DND-41 (cell line): ENCODE measurements at regions not wholly inside any gene's neighbourhood (a gene's known extent, or its start where the extent isn't known, plus 50 kb on each side); places are given as distances from the start of the nearest gene placed in this dataset.
"Not testable (repeated sequence)": the region's sequence is repeated elsewhere in the genome, so short reads cannot be mapped to it uniquely, and the experiment has no call there.

ENCODE experiments used
- ATAC-seq: fragments of 200-7000 bp; cut with Tn5 transposase; 3 replicates; pipeline ENCODE4 v1.9.1; 2021; ENCODE audit warnings: low read depth; ENCODE audit not compliant: insufficient read depth
- DNase-seq: peaks from one replicate; pipeline ENCODE4 v3.0.0-alpha.2; 2020
- H2AFZ ChIP-seq: 2 replicates; pipeline ENCODE4 v1.6.0; 2012; ENCODE audit warnings: low read depth, low read length
- H3K27ac ChIP-seq: 2 replicates; pipeline ENCODE4 v1.5.1; 2012; ENCODE audit warnings: low read length, inconsistent platforms
- H3K27me3 ChIP-seq: fragments of 200-600 bp; sonication (generic); 2 replicates; pipeline ENCODE4 v1.6.0; 2012; ENCODE audit warnings: low read length, mild to moderate bottlenecking, inconsistent platforms; ENCODE audit not compliant: insufficient read depth, poor library complexity
- H3K36me3 ChIP-seq: 2 replicates; pipeline ENCODE4 v1.5.1; 2012; ENCODE audit warnings: low read length, inconsistent platforms; ENCODE audit not compliant: insufficient read depth
- H3K4me1 ChIP-seq: 2 replicates; pipeline ENCODE4 v1.5.1; 2012; ENCODE audit warnings: mild to moderate bottlenecking, low read length; ENCODE audit not compliant: insufficient read depth
- H3K4me2 ChIP-seq: 2 replicates; pipeline ENCODE4 v1.6.0; 2012; ENCODE audit warnings: mild to moderate bottlenecking, moderate library complexity, low read length, inconsistent platforms; ENCODE audit not compliant: insufficient read depth
- H3K4me3 ChIP-seq, 2 experiments: fragments of 200-600 bp in 1 of 2; shearing (Covaris generic) in 1 of 2; 2 replicates each; pipeline ENCODE4 v1.5.1; 2012 to 2016; ENCODE audit warnings: inconsistent platforms in 2 of 2, low read length in 2 of 2, mild to moderate bottlenecking in 2 of 2, low read depth in 1 of 2, moderate library complexity in 1 of 2
- H3K79me2 ChIP-seq: 2 replicates; pipeline ENCODE4 v1.6.0; 2012; ENCODE audit warnings: low read length, inconsistent platforms; ENCODE audit not compliant: insufficient read depth
- H3K9ac ChIP-seq: 2 replicates; pipeline ENCODE4 v1.6.0; 2012; ENCODE audit warnings: low read depth, mild to moderate bottlenecking, inconsistent platforms, low read length, moderate library complexity
- H3K9me3 ChIP-seq: 2 replicates; pipeline ENCODE4 v1.5.1; 2012; ENCODE audit warnings: low read length, moderate library complexity, mild to moderate bottlenecking, inconsistent platforms; ENCODE audit not compliant: insufficient read depth, severe bottlenecking
- H4K20me1 ChIP-seq: 2 replicates; pipeline ENCODE4 v1.6.0; 2012; ENCODE audit warnings: low read length; ENCODE audit not compliant: insufficient read depth
- CTCF ChIP-seq: IDR thresholded peaks from 2 replicates; pipeline ENCODE4 v1.5.1; 2012; ENCODE audit warnings: borderline replicate concordance, low read length, moderate library complexity, mild to moderate bottlenecking; ENCODE audit not compliant: poor library complexity, severe bottlenecking; ENCODE audit errors: extremely low read depth
- EZH2 ChIP-seq: IDR thresholded peaks from 3 replicates; pipeline ENCODE4 v1.6.1; 2012; ENCODE audit warnings: borderline replicate concordance, low read depth, mild to moderate bottlenecking, moderate library complexity, low read length, inconsistent platforms; ENCODE audit not compliant: severe bottlenecking

GRCh38 chr4:93912146-93912545 is 83.6 kb downstream of the ATOH1 start:
- no peak overlapping the region for H3K4me3 ChIP-seq
- H3K4me2 ChIP-seq: no peak overlapping the region
- H2AFZ ChIP-seq: no peak overlapping the region
- H3K9me3 ChIP-seq: no peaks in the 10 kb centered on the region
- H4K20me1 ChIP-seq: no peaks in the 10 kb centered on the region
- no peak for DNase-seq
- no peaks in the 10 kb centered on the region for H3K4me1 ChIP-seq
- ATAC-seq: no peak
- no peak overlapping the region for H3K9ac ChIP-seq
- no peaks in the 10 kb centered on the region for H3K36me3 ChIP-seq
- no peak overlapping the region for H3K27ac ChIP-seq
- H3K27me3 ChIP-seq: no peaks in the 10 kb centered on the region
- no peaks in the 10 kb centered on the region for H3K79me2 ChIP-seq
- no peak for TF ChIP-seq EZH2
- TF ChIP-seq CTCF: no peak

- no peak overlapping the region for H3K4me3 ChIP-seq
- H3K27ac ChIP-seq: no peak overlapping the region
- H3K4me1 ChIP-seq: no peaks in the 10 kb centered on the region
- DNase-seq: no peak
- no peaks in the 10 kb centered on the region for H3K9me3 ChIP-seq
- no peak for TF ChIP-seq CTCF
- no peak for TF ChIP-seq EZH2
- H2AFZ ChIP-seq: no peak overlapping the region
- no peaks in the 10 kb centered on the region for H3K36me3 ChIP-seq
- H3K79me2 ChIP-seq: no peaks in the 10 kb centered on the region
- no peaks in the 10 kb centered on the region for H4K20me1 ChIP-seq
- no peaks in the 10 kb centered on the region for H3K27me3 ChIP-seq
- H3K9ac ChIP-seq: no peak overlapping the region
- no peak overlapping the region for H3K4me2 ChIP-seq
- ATAC-seq: no peak
Observed at GRCh38 chr4:93918856-93919255, 90.3 kb downstream of the ATOH1 start.

- not testable (repeated sequence) for H2AFZ ChIP-seq, ATAC-seq, H3K36me3 ChIP-seq, H3K4me2 ChIP-seq, H3K9ac ChIP-seq, H3K9me3 ChIP-seq, H3K27me3 ChIP-seq, H4K20me1 ChIP-seq, H3K79me2 ChIP-seq, DNase-seq, H3K27ac ChIP-seq, H3K4me1 ChIP-seq, H3K4me3 ChIP-seq
Observed at GRCh38 chr4:93923570-93923969, 95.0 kb downstream of the ATOH1 start.

GRCh38 chr4:93947286-93947685 is 118.7 kb downstream of the ATOH1 start:
- ATAC-seq (no peak), DNase-seq (no peak)
- Histone ChIP-seq H3K27ac (no peak overlapping the region), H3K4me1 (no peaks in the 10 kb centered on the region), H2AFZ (no peak overlapping the region), H3K36me3 (no peaks in the 10 kb centered on the region), H3K4me3 (no peak overlapping the region), H4K20me1 (no peaks in the 10 kb centered on the region), H3K9me3 (no peaks in the 10 kb centered on the region), H3K9ac (no peak overlapping the region), H3K4me2 (no peak overlapping the region), H3K27me3 (peaks cover 4% of the 10 kb centered on the region), H3K79me2 (no peaks in the 10 kb centered on the region)
- TF ChIP-seq EZH2 (no peak), CTCF (no peak)

- DNase-seq, H3K79me2 ChIP-seq, ATAC-seq, H3K4me3 ChIP-seq, H3K9me3 ChIP-seq, H3K27ac ChIP-seq, H3K36me3 ChIP-seq, H2AFZ ChIP-seq, H3K4me1 ChIP-seq, H4K20me1 ChIP-seq, H3K27me3 ChIP-seq, H3K9ac ChIP-seq, H3K4me2 ChIP-seq: not testable (repeated sequence)
Observed at GRCh38 chr4:93950239-93950638, 121.7 kb downstream of the ATOH1 start.
